GM12872 (cell line): ENCODE measurements at regions not wholly inside any gene's neighbourhood (a gene's known extent, or its start where the extent isn't known, plus 50 kb on each side); places are given as distances from the start of the nearest gene placed in this dataset.

Experiments
- CTCF ChIP-seq: IDR thresholded peaks from 3 replicates; pipeline ENCODE4 v1.5.1; 2011; ENCODE audit warnings: low read depth, mild to moderate bottlenecking, low read length, moderate library complexity; ENCODE audit not compliant: insufficient read depth

- TF ChIP-seq CTCF = no peak
These were observed 423.2 kb upstream of the JARID2 start for GRCh38 chr6:14822679-14823078.

- TF ChIP-seq CTCF = no peak
These were observed 421.8 kb upstream of the JARID2 start for GRCh38 chr6:14824060-14824459.

- TF ChIP-seq CTCF = no peak
These were observed 421.2 kb upstream of the JARID2 start for GRCh38 chr6:14824484-14825275.

GRCh38 chr6:14826456-14826855 is 419.4 kb upstream of the JARID2 start:
- TF ChIP-seq CTCF = no peak

GRCh38 chr6:14827354-14827753 is 418.5 kb upstream of the JARID2 start:
- no peak for TF ChIP-seq CTCF

GRCh38 chr6:14828201-14828611 is 417.7 kb upstream of the JARID2 start:
- TF ChIP-seq CTCF = no peak

- no peak for TF ChIP-seq CTCF
These were observed 414.8 kb upstream of the JARID2 start for GRCh38 chr6:14831070-14831469.

GRCh38 chr6:14831937-14832336 is 413.9 kb upstream of the JARID2 start:
- no peak for TF ChIP-seq CTCF
